ENCODE measurements at regions not wholly inside any gene's neighbourhood (a gene's known extent, or its start where the extent isn't known, plus 50 kb on each side); places are given as distances from the start of the nearest gene placed in this dataset.

GRCh38 chr5:17839848-17840247 lies 205.6 kb downstream of the TAF11L14 start:
- DNase-seq (no peak), ATAC-seq (ENCODE audit: low read depth) (peak; percentile 42)
- H2AK9ac ChIP-seq (replicated peaks; ENCODE audit: low read depth, low read length, poor library complexity), result no peak overlapping the region
- H3K14ac ChIP-seq (replicated peaks; ENCODE audit: low read depth, low read length), result no peak overlapping the region
- no peak overlapping the region for H3K56ac ChIP-seq (ENCODE audit: extremely low read depth, insufficient read depth, low read length)
- H2AFZ ChIP-seq (replicated peaks; ENCODE audit: low read length, poor library complexity), result no peak overlapping the region
- no peaks in the 10 kb centered on the region for H3K4me1 ChIP-seq (ENCODE audit: control insufficient read depth, insufficient read depth, low read length)
- dilution Hi-C loops (cut with HindIII; ENCODE audit: low sequenced_read_pairs, unreplicated experiment), result no loop called here
- intact Hi-C loops (cut with micrococcal nuclease), result no loop called here
- no peak overlapping the region for H3K9ac ChIP-seq (ENCODE audit: low read depth, low read length)
- no peaks in the 10 kb centered on the region for H3K27me3 ChIP-seq (ENCODE audit: control insufficient read depth, insufficient read depth, low read length)
- no peaks in the 10 kb centered on the region for H3K9me1 ChIP-seq (ENCODE audit: insufficient read depth, low read length)
- ChIA-PET CTCF (no interaction called here), POLR2A (ENCODE audit: unreplicated experiment) (no interaction called here)
- H2BK20ac ChIP-seq (ENCODE audit: low read depth, low read length), result no peak overlapping the region
- H4K5ac ChIP-seq (ENCODE audit: low read depth, low read length), result no peak overlapping the region
- H4K8ac ChIP-seq (ENCODE audit: low read depth in 2 of 2, low read length in 2 of 2), result no peak overlapping the region
- H3K4me2 ChIP-seq (ENCODE audit: low read depth, low read length), result no peak overlapping the region
- H4K20me1 ChIP-seq (ENCODE audit: insufficient read depth, low read length), result no peaks in the 10 kb centered on the region
- in situ Hi-C loops (cut with MboI; ENCODE audit: low sequenced_read_pairs), result no loop called here
- H3K79me1 ChIP-seq (ENCODE audit: low read depth in 1 of 2, low read length in 2 of 2), result no peaks in the 10 kb centered on the region
- H3K18ac ChIP-seq (ENCODE audit: low read depth, low read length), result no peak overlapping the region
- H3K4ac ChIP-seq (ENCODE audit: low read depth, low read length), result no peak overlapping the region
- H2BK120ac ChIP-seq (ENCODE audit: low read depth, low read length), result no peak overlapping the region
- no peak overlapping the region for H3K4me3 ChIP-seq (ENCODE audit: insufficient read depth, low read depth, low read length)
- no TSS peak for BruUV-seq (replicated peaks)
- no peak overlapping the region for H2BK5ac ChIP-seq (ENCODE audit: low read depth, low read length, poor library complexity, severe bottlenecking)
- H2AK5ac ChIP-seq (ENCODE audit: low read depth, low read length), result no peak overlapping the region
- TF ChIP-seq, protein P1, sequence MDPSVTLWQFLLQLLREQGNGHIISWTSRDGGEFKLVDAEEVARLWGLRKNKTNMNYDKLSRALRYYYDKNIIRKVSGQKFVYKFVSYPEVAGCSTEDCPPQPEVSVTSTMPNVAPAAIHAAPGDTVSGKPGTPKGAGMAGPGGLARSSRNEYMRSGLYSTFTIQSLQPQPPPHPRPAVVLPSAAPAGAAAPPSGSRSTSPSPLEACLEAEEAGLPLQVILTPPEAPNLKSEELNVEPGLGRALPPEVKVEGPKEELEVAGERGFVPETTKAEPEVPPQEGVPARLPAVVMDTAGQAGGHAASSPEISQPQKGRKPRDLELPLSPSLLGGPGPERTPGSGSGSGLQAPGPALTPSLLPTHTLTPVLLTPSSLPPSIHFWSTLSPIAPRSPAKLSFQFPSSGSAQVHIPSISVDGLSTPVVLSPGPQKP (IDR thresholded peaks at IDR 0.05; ENCODE audit: borderline replicate concordance, low read depth, low read length), result no peak
- TF ChIP-seq POLR2A (IDR thresholded peaks at IDR 0.05; ENCODE audit: low read depth, low read length), result no peak
- no peak for TF ChIP-seq USF2 (IDR thresholded peaks at IDR 0.05; ENCODE audit: low read depth, low read length)
- TF ChIP-seq, protein P2, sequence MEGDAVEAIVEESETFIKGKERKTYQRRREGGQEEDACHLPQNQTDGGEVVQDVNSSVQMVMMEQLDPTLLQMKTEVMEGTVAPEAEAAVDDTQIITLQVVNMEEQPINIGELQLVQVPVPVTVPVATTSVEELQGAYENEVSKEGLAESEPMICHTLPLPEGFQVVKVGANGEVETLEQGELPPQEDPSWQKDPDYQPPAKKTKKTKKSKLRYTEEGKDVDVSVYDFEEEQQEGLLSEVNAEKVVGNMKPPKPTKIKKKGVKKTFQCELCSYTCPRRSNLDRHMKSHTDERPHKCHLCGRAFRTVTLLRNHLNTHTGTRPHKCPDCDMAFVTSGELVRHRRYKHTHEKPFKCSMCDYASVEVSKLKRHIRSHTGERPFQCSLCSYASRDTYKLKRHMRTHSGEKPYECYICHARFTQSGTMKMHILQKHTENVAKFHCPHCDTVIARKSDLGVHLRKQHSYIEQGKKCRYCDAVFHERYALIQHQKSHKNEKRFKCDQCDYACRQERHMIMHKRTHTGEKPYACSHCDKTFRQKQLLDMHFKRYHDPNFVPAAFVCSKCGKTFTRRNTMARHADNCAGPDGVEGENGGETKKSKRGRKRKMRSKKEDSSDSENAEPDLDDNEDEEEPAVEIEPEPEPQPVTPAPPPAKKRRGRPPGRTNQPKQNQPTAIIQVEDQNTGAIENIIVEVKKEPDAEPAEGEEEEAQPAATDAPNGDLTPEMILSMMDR (conservative IDR thresholded peaks at IDR 0.05; ENCODE audit: low read depth, low read length), result no peak
- TF ChIP-seq MAZ (IDR thresholded peaks at IDR 0.05; ENCODE audit: borderline replicate concordance, low read depth, low read length), result no peak
- TF ChIP-seq NFE2L2 (IDR thresholded peaks at IDR 0.05; ENCODE audit: low read depth, low read length), result no peak
- no peak for TF ChIP-seq RAD21 (IDR thresholded peaks at IDR 0.05; ENCODE audit: low read length)
- TF ChIP-seq RFX5 (IDR thresholded peaks at IDR 0.05; ENCODE audit: low read depth, low read length), result no peak
- no peak for TF ChIP-seq RCOR1 (IDR thresholded peaks at IDR 0.05; ENCODE audit: insufficient replicate concordance, low read length)
- TF ChIP-seq FOS (IDR thresholded peaks at IDR 0.05; ENCODE audit: low read depth, low read length), result no peak
- no peak for TF ChIP-seq MAFK (IDR thresholded peaks at IDR 0.05; ENCODE audit: low read depth, low read length)
- no peak overlapping the region for H3K23ac ChIP-seq (ENCODE audit: low read depth, low read length)
- no peaks in the 10 kb centered on the region for H3K36me3 ChIP-seq (ENCODE audit: control insufficient read depth, insufficient read depth, low read length)
- H3K27ac ChIP-seq (ENCODE audit: insufficient read depth, low read length), result no peak overlapping the region
- no peak overlapping the region for H2BK15ac ChIP-seq (ENCODE audit: low read depth, low read length)
- no peaks in the 10 kb centered on the region for H3K9me3 ChIP-seq (ENCODE audit: control insufficient read depth, insufficient read depth, low read length)
- H4K91ac ChIP-seq (ENCODE audit: insufficient read depth, low read depth, low read length), result no peak overlapping the region

All from IMR-90 (cell line).